Gastrocnemius medialis (tissue), 4 donors: ENCODE measurements at regions not wholly inside any gene's neighbourhood (a gene's known extent, or its start where the extent isn't known, plus 50 kb on each side); places are given as distances from the start of the nearest gene placed in this dataset.

Source experiments
- POLR2A ChIP-seq, 2 donors: fragments of 450-650 bp; IDR thresholded peaks; one replicate each; pipeline ENCODE4 v1.6.1; 2017; ENCODE audit warnings: antibody characterized with exemption in 2 of 2, mild to moderate bottlenecking in 2 of 2, moderate library complexity in 2 of 2
- TF ChIP-seq, protein P1 (sequence below), 5 experiments: fragments of 450-650 bp in 3 of 5; fragments of 200-600 bp in 2 of 5; sonication (generic) in 2 of 5; IDR thresholded peaks in 4 of 5; conservative IDR thresholded peaks in 1 of 5; 1 replicate in 4 of 5; 2 replicates in 1 of 5; pipeline ENCODE4 v1.5.1; 2016 to 2019; ENCODE audit warnings: antibody characterized with exemption in 5 of 5, mild to moderate bottlenecking in 3 of 5, moderate library complexity in 3 of 5

DNA sequence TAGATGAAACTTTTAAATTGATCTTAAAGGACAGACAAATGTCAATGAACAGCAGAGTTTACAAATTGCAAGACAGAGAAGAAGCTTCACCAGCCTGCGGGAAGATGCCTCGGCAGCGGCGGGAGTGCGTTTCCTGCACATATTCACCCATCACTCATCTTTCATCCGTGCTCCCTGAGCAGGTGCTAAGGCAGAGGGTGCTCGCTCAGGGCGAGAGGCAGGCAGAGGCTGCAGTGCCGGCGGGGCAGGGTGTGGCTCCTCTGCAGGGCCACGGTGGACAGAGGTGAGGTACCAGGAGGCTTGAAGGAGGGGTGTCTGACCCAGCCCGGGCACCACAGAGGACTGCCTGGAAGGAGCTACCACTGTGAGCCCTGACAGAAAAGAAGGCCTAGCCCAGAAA lies 155.2 kb upstream of the PPP2R2D start:
- TF ChIP-seq, protein P1, sequence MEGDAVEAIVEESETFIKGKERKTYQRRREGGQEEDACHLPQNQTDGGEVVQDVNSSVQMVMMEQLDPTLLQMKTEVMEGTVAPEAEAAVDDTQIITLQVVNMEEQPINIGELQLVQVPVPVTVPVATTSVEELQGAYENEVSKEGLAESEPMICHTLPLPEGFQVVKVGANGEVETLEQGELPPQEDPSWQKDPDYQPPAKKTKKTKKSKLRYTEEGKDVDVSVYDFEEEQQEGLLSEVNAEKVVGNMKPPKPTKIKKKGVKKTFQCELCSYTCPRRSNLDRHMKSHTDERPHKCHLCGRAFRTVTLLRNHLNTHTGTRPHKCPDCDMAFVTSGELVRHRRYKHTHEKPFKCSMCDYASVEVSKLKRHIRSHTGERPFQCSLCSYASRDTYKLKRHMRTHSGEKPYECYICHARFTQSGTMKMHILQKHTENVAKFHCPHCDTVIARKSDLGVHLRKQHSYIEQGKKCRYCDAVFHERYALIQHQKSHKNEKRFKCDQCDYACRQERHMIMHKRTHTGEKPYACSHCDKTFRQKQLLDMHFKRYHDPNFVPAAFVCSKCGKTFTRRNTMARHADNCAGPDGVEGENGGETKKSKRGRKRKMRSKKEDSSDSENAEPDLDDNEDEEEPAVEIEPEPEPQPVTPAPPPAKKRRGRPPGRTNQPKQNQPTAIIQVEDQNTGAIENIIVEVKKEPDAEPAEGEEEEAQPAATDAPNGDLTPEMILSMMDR (IDR thresholded peaks at IDR 0.05 in 4 of 5, conservative IDR thresholded peaks at IDR 0.05 in 1 of 5): no peak
- TF ChIP-seq POLR2A (IDR thresholded peaks at IDR 0.05): no peak
